DND-41 (cell line): ENCODE measurements at regions not wholly inside any gene's neighbourhood (a gene's known extent, or its start where the extent isn't known, plus 50 kb on each side); places are given as distances from the start of the nearest gene placed in this dataset.
"Not testable (repeated sequence)": the region's sequence is repeated elsewhere in the genome, so short reads cannot be mapped to it uniquely, and the experiment has no call there.

ENCODE experiments used
- ATAC-seq: fragments of 200-7000 bp; cut with Tn5 transposase; 3 replicates; pipeline ENCODE4 v1.9.1; 2021; ENCODE audit warnings: low read depth; ENCODE audit not compliant: insufficient read depth
- DNase-seq: peaks from one replicate; pipeline ENCODE4 v3.0.0-alpha.2; 2020
- H2AFZ ChIP-seq: 2 replicates; pipeline ENCODE4 v1.6.0; 2012; ENCODE audit warnings: low read depth, low read length
- H3K27ac ChIP-seq: 2 replicates; pipeline ENCODE4 v1.5.1; 2012; ENCODE audit warnings: low read length, inconsistent platforms
- H3K27me3 ChIP-seq: fragments of 200-600 bp; sonication (generic); 2 replicates; pipeline ENCODE4 v1.6.0; 2012; ENCODE audit warnings: low read length, mild to moderate bottlenecking, inconsistent platforms; ENCODE audit not compliant: insufficient read depth, poor library complexity
- H3K36me3 ChIP-seq: 2 replicates; pipeline ENCODE4 v1.5.1; 2012; ENCODE audit warnings: low read length, inconsistent platforms; ENCODE audit not compliant: insufficient read depth
- H3K4me1 ChIP-seq: 2 replicates; pipeline ENCODE4 v1.5.1; 2012; ENCODE audit warnings: mild to moderate bottlenecking, low read length; ENCODE audit not compliant: insufficient read depth
- H3K4me2 ChIP-seq: 2 replicates; pipeline ENCODE4 v1.6.0; 2012; ENCODE audit warnings: mild to moderate bottlenecking, moderate library complexity, low read length, inconsistent platforms; ENCODE audit not compliant: insufficient read depth
- H3K4me3 ChIP-seq, 2 experiments: fragments of 200-600 bp in 1 of 2; shearing (Covaris generic) in 1 of 2; 2 replicates each; pipeline ENCODE4 v1.5.1; 2012 to 2016; ENCODE audit warnings: inconsistent platforms in 2 of 2, low read length in 2 of 2, mild to moderate bottlenecking in 2 of 2, low read depth in 1 of 2, moderate library complexity in 1 of 2
- H3K79me2 ChIP-seq: 2 replicates; pipeline ENCODE4 v1.6.0; 2012; ENCODE audit warnings: low read length, inconsistent platforms; ENCODE audit not compliant: insufficient read depth
- H3K9ac ChIP-seq: 2 replicates; pipeline ENCODE4 v1.6.0; 2012; ENCODE audit warnings: low read depth, mild to moderate bottlenecking, inconsistent platforms, low read length, moderate library complexity
- H3K9me3 ChIP-seq: 2 replicates; pipeline ENCODE4 v1.5.1; 2012; ENCODE audit warnings: low read length, moderate library complexity, mild to moderate bottlenecking, inconsistent platforms; ENCODE audit not compliant: insufficient read depth, severe bottlenecking
- H4K20me1 ChIP-seq: 2 replicates; pipeline ENCODE4 v1.6.0; 2012; ENCODE audit warnings: low read length; ENCODE audit not compliant: insufficient read depth

GRCh38 chr11:48803955-48804354 lies 179.7 kb downstream of the TRIM51G start:
- H2AFZ ChIP-seq, H3K9me3 ChIP-seq, H3K9ac ChIP-seq, H4K20me1 ChIP-seq, H3K4me3 ChIP-seq, H3K36me3 ChIP-seq, H3K27ac ChIP-seq, H3K4me2 ChIP-seq, H3K79me2 ChIP-seq, H3K27me3 ChIP-seq, H3K4me1 ChIP-seq, ATAC-seq: not testable (repeated sequence)
- peak; percentile 3 for DNase-seq
